ENCODE measurements at regions not wholly inside any gene's neighbourhood (a gene's known extent, or its start where the extent isn't known, plus 50 kb on each side); places are given as distances from the start of the nearest gene placed in this dataset.
"Not testable (repeated sequence)": the region's sequence is repeated elsewhere in the genome, so short reads cannot be mapped to it uniquely, and the experiment has no call there.

DNA sequence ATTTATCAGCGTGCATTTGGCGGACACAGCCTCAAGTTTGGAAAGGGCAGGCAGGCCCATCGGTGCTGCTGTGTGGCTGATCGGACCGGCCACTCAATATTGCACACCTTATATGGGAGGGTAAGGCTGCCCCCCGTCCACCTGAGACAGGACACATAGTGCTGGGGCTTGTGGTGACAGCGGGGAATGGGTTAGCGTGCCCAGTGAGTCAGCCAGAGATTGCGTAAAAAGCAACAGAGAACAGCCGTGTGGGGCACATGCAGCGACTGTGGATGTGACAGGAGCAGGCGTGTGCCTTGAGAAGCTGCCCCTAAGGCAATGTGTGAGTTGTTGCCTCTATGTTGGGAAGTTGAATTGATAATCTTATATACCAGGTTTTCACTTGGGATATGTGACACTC is 56.6 kb upstream of the MUC20 start:
- not testable (repeated sequence) for TF ChIP-seq POLR2A, POLR2AphosphoS5 (IDR thresholded peaks at IDR 0.05; ENCODE audit: low read depth, low read length)
